Transverse colon (tissue), 4 donors: ENCODE measurements at regions not wholly inside any gene's neighbourhood (a gene's known extent, or its start where the extent isn't known, plus 50 kb on each side); places are given as distances from the start of the nearest gene placed in this dataset.

Experiments
- POLR2A ChIP-seq: fragments of 450-650 bp; IDR thresholded peaks from one replicate; pipeline ENCODE4 v1.6.1; 2016; ENCODE audit warnings: antibody characterized with exemption, mild to moderate bottlenecking, moderate library complexity
- POLR2AphosphoS5 ChIP-seq, 3 donors: sonication (generic); formaldehyde crosslinking; IDR thresholded peaks; one replicate each; pipeline ENCODE4 v1.6.1; 2016; ENCODE audit warnings: antibody characterized with exemption in 3 of 3
- TF ChIP-seq, protein P1 (sequence below), 5 experiments: fragments of 200-600 bp in 3 of 5; fragments of 450-650 bp in 2 of 5; sonication (generic) in 3 of 5; IDR thresholded peaks; 1 replicate in 2 of 5; 2 replicates in 3 of 5; pipeline ENCODE4 v1.5.1; 2016 to 2017; ENCODE audit warnings: antibody characterized with exemption in 5 of 5, inconsistent platforms in 3 of 5, mild to moderate bottlenecking in 2 of 5, moderate library complexity in 1 of 5

DNA sequence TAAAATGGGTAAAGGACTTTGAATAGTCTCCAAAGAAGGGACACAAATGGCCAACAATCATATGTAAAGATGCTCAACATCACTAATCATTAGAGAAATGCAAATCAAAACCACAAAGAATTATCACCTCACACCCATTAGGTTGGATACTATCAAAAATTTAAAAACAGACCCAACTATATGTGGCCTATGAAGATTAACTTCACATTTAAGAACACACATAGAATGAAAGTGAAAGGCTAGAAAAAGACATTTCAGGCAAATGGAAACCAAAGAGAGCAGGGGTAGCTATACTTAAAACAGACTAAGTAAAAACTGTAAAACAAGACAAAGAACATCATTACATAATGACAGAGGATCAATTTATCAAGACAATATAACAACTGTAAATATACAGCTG is 53.5 kb upstream of the ASPRV1 start:
- TF ChIP-seq, protein P1, sequence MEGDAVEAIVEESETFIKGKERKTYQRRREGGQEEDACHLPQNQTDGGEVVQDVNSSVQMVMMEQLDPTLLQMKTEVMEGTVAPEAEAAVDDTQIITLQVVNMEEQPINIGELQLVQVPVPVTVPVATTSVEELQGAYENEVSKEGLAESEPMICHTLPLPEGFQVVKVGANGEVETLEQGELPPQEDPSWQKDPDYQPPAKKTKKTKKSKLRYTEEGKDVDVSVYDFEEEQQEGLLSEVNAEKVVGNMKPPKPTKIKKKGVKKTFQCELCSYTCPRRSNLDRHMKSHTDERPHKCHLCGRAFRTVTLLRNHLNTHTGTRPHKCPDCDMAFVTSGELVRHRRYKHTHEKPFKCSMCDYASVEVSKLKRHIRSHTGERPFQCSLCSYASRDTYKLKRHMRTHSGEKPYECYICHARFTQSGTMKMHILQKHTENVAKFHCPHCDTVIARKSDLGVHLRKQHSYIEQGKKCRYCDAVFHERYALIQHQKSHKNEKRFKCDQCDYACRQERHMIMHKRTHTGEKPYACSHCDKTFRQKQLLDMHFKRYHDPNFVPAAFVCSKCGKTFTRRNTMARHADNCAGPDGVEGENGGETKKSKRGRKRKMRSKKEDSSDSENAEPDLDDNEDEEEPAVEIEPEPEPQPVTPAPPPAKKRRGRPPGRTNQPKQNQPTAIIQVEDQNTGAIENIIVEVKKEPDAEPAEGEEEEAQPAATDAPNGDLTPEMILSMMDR (IDR thresholded peaks at IDR 0.05), result no peak
- no peak for TF ChIP-seq POLR2A
- no peak for TF ChIP-seq POLR2AphosphoS5 (IDR thresholded peaks at IDR 0.05)
